HEK293 (cell line): ENCODE measurements at regions not wholly inside any gene's neighbourhood (a gene's known extent, or its start where the extent isn't known, plus 50 kb on each side); places are given as distances from the start of the nearest gene placed in this dataset.

Experiments used
- CTCF ChIA-PET: fragments of 350-600 bp; formaldehyde crosslinking; extraction: SDS; loops from one replicate; lab custom pipeline; 2021; ENCODE audit warnings: antibody characterized with exemption; lab: Yijun Ruan, JAX
- POLR2A ChIA-PET: fragments of 300-600 bp; formaldehyde crosslinking; extraction: SDS; loops from one replicate; lab custom pipeline; 2020; ENCODE audit warnings: antibody characterized with exemption, inconsistent platforms; lab: Yijun Ruan, JAX
- H3K27ac ChIP-seq: fragments of 200-500 bp; sonication (Bioruptor generic); 2 replicates; pipeline ENCODE4 v1.5.1; 2014; ENCODE audit warnings: low read depth, low read length, control low read depth, inconsistent platforms; ENCODE audit errors: extremely low read depth
- H3K36me3 ChIP-seq, 2 experiments: fragments of 200-500 bp in 1 of 2; sonication (Bioruptor generic) in 1 of 2; 1 replicate in 1 of 2; 2 replicates in 1 of 2; pipeline ENCODE4 v1.5.1; 2014 to 2017; ENCODE audit warnings: inconsistent platforms in 2 of 2, low read length in 2 of 2; ENCODE audit not compliant: control insufficient read depth in 2 of 2, insufficient read depth in 1 of 2
- H3K4me1 ChIP-seq: fragments of 200-500 bp; sonication (Bioruptor generic); 2 replicates; pipeline ENCODE4 v1.5.1; 2014; ENCODE audit warnings: mild to moderate bottlenecking, low read length, inconsistent platforms; ENCODE audit not compliant: control insufficient read depth, insufficient read depth
- H3K4me3 ChIP-seq: 2 replicates; pipeline ENCODE4 v1.5.1; 2011; ENCODE audit warnings: low read depth, mild to moderate bottlenecking, control low read depth, low read length, moderate library complexity
- H3K9me3 ChIP-seq: fragments of 200-500 bp; sonication (Bioruptor generic); 2 replicates; pipeline ENCODE4 v1.5.1; 2014; ENCODE audit warnings: low read depth, low read length, inconsistent platforms; ENCODE audit not compliant: control insufficient read depth, insufficient read depth
- GLIS2 ChIP-seq: fragments of 450-650 bp; formaldehyde crosslinking; IDR thresholded peaks from 2 replicates; pipeline ENCODE4 v1.5.1; 2016; ENCODE audit warnings: missing biosample characterization, missing genetic modification characterization
- KLF7 ChIP-seq: fragments of 450-650 bp; formaldehyde crosslinking; IDR thresholded peaks from 2 replicates; pipeline ENCODE4 v1.5.1; 2016; ENCODE audit warnings: missing biosample characterization, missing genetic modification characterization, borderline replicate concordance
- ZFP69B ChIP-seq: fragments of 450-650 bp; formaldehyde crosslinking; IDR thresholded peaks from 2 replicates; pipeline ENCODE4 v1.5.1; 2016; ENCODE audit warnings: missing biosample characterization, missing genetic modification characterization
- ZNF223 ChIP-seq: fragments of 450-650 bp; formaldehyde crosslinking; IDR thresholded peaks from 2 replicates; pipeline ENCODE4 v1.5.1; 2016; ENCODE audit warnings: missing biosample characterization, missing genetic modification characterization
- ZNF24 ChIP-seq: fragments of 450-650 bp; formaldehyde crosslinking; IDR thresholded peaks from 2 replicates; pipeline ENCODE4 v1.5.1; 2016; ENCODE audit warnings: missing biosample characterization, missing genetic modification characterization
- ZNF391 ChIP-seq: fragments of 450-650 bp; formaldehyde crosslinking; IDR thresholded peaks from 2 replicates; pipeline ENCODE4 v1.5.1; 2016; ENCODE audit warnings: low read depth, missing biosample characterization, missing genetic modification characterization, borderline replicate concordance
- ZNF521 ChIP-seq: fragments of 450-650 bp; formaldehyde crosslinking; IDR thresholded peaks from 2 replicates; pipeline ENCODE4 v1.5.1; 2017; ENCODE audit warnings: missing biosample characterization, mild to moderate bottlenecking, missing genetic modification characterization
- ZNF555 ChIP-seq: fragments of 450-650 bp; formaldehyde crosslinking; conservative IDR thresholded peaks from 2 replicates; pipeline ENCODE4 v1.5.1; 2017; ENCODE audit warnings: missing biosample characterization, mild to moderate bottlenecking, missing genetic modification characterization, inconsistent platforms
- ZNF791 ChIP-seq: fragments of 450-650 bp; formaldehyde crosslinking; IDR thresholded peaks from 2 replicates; pipeline ENCODE4 v1.5.1; 2016; ENCODE audit warnings: missing biosample characterization, missing genetic modification characterization
- ZSCAN16 ChIP-seq: fragments of 450-650 bp; formaldehyde crosslinking; IDR thresholded peaks from 2 replicates; pipeline ENCODE4 v1.5.1; 2016; ENCODE audit warnings: missing biosample characterization, missing genetic modification characterization
- ZSCAN23 ChIP-seq: fragments of 450-650 bp; formaldehyde crosslinking; IDR thresholded peaks from 2 replicates; pipeline ENCODE4 v1.5.1; 2016; ENCODE audit warnings: missing biosample characterization, missing genetic modification characterization
- TF ChIP-seq, protein P1 (sequence below): fragments of 450-650 bp; formaldehyde crosslinking; conservative IDR thresholded peaks from 2 replicates; pipeline ENCODE4 v1.5.1; 2016; ENCODE audit warnings: low read depth, missing biosample characterization, missing genetic modification characterization
- TF ChIP-seq, protein P2 (sequence below): fragments of 450-650 bp; formaldehyde crosslinking; IDR thresholded peaks from 2 replicates; pipeline ENCODE4 v1.5.1; 2016; ENCODE audit warnings: missing biosample characterization, missing genetic modification characterization
- TF ChIP-seq, protein P3 (sequence below): fragments of 450-650 bp; formaldehyde crosslinking; IDR thresholded peaks from 2 replicates; pipeline ENCODE4 v1.5.1; 2016; ENCODE audit warnings: missing biosample characterization, missing genetic modification characterization
- TF ChIP-seq, protein P4 (sequence below): fragments of 450-650 bp; formaldehyde crosslinking; IDR thresholded peaks from 2 replicates; pipeline ENCODE4 v1.5.1; 2016; ENCODE audit warnings: missing biosample characterization, missing genetic modification characterization

GRCh38 chr1:30607723-30608122 lies 115.7 kb downstream of the MATN1 start:
- Histone ChIP-seq H3K4me1 (no peaks in the 10 kb centered on the region), H3K9me3 (no peaks in the 10 kb centered on the region), H3K36me3 (no peaks in the 10 kb centered on the region), H3K4me3 (no peak overlapping the region), H3K27ac (no peak overlapping the region)
- CTCF ChIA-PET, result no interaction called here
- POLR2A ChIA-PET, result no interaction called here
- TF ChIP-seq, protein P1, sequence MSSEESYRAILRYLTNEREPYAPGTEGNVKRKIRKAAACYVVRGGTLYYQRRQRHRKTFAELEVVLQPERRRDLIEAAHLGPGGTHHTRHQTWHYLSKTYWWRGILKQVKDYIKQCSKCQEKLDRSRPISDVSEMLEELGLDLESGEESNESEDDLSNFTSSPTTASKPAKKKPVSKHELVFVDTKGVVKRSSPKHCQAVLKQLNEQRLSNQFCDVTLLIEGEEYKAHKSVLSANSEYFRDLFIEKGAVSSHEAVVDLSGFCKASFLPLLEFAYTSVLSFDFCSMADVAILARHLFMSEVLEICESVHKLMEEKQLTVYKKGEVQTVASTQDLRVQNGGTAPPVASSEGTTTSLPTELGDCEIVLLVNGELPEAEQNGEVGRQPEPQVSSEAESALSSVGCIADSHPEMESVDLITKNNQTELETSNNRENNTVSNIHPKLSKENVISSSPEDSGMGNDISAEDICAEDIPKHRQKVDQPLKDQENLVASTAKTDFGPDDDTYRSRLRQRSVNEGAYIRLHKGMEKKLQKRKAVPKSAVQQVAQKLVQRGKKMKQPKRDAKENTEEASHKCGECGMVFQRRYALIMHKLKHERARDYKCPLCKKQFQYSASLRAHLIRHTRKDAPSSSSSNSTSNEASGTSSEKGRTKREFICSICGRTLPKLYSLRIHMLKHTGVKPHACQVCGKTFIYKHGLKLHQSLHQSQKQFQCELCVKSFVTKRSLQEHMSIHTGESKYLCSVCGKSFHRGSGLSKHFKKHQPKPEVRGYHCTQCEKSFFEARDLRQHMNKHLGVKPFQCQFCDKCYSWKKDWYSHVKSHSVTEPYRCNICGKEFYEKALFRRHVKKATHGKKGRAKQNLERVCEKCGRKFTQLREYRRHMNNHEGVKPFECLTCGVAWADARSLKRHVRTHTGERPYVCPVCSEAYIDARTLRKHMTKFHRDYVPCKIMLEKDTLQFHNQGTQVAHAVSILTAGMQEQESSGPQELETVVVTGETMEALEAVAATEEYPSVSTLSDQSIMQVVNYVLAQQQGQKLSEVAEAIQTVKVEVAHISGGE (tag by site-specific recombination), result peak; percentile 79
- TF ChIP-seq, protein P2, sequence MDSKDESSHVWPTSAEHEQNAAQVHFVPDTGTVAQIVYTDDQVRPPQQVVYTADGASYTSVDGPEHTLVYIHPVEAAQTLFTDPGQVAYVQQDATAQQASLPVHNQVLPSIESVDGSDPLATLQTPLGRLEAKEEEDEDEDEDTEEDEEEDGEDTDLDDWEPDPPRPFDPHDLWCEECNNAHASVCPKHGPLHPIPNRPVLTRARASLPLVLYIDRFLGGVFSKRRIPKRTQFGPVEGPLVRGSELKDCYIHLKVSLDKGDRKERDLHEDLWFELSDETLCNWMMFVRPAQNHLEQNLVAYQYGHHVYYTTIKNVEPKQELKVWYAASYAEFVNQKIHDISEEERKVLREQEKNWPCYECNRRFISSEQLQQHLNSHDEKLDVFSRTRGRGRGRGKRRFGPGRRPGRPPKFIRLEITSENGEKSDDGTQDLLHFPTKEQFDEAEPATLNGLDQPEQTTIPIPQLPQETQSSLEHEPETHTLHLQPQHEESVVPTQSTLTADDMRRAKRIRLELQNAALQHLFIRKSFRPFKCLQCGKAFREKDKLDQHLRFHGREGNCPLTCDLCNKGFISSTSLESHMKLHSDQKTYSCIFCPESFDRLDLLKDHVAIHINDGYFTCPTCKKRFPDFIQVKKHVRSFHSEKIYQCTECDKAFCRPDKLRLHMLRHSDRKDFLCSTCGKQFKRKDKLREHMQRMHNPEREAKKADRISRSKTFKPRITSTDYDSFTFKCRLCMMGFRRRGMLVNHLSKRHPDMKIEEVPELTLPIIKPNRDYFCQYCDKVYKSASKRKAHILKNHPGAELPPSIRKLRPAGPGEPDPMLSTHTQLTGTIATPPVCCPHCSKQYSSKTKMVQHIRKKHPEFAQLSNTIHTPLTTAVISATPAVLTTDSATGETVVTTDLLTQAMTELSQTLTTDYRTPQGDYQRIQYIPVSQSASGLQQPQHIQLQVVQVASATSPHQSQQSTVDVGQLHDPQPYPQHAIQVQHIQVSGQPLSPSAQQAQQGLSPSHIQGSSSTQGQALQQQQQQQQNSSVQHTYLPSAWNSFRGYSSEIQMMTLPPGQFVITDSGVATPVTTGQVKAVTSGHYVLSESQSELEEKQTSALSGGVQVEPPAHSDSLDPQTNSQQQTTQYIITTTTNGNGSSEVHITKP (tag by site-specific recombination), result no peak
- TF ChIP-seq GLIS2 (tag by site-specific recombination), result no peak

DNA sequence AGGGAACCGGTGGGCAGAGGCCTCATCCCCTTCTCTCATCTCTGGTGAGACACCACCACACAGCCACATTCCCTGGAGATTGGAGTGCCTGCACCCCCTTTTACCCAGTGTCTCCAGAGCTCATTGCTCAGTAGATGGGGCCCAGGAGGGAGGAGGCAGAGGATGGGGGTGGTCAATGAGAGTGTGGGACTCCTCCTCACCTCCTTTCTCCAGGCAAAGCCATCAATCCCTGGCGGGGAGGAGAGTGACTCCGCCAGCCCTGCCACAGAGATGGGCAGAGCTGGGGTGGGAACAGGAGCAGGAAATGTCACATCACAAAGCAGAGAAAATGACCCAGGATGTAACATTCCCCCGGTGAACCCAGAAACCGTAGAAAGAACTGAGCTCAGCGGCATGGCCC lies 117.2 kb downstream of the MATN1 start:
- H3K4me3 ChIP-seq, result no peak overlapping the region
- H3K9me3 ChIP-seq, result no peaks in the 10 kb centered on the region
- no peaks in the 10 kb centered on the region for H3K4me1 ChIP-seq
- no peak for TF ChIP-seq ZNF791 (tag by site-specific recombination)
- TF ChIP-seq ZNF555 (tag by site-specific recombination), result no peak
- TF ChIP-seq ZNF391, result no peak
- no peak for TF ChIP-seq KLF7 (tag by site-specific recombination)
- TF ChIP-seq ZFP69B, result no peak
- TF ChIP-seq ZSCAN23, result no peak
- TF ChIP-seq, protein P3, sequence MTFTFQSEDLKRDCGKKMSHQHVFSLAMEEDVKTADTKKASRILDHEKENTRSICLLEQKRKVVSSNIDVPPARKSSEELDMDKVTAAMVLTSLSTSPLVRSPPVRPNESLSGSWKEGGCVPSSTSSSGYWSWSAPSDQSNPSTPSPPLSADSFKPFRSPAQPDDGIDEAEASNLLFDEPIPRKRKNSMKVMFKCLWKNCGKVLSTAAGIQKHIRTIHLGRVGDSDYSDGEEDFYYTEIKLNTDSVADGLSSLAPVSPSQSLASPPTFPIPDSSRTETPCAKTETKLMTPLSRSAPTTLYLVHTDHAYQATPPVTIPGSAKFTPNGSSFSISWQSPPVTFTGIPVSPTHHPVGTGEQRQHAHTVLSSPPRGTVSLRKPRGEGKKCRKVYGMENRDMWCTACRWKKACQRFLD, result no peak
- TF ChIP-seq ZNF521, result no peak
- POLR2A ChIA-PET, result no interaction called here
- no peak overlapping the region for H3K27ac ChIP-seq
- no peaks in the 10 kb centered on the region for H3K36me3 ChIP-seq
- CTCF ChIA-PET, result interaction anchor here (0.6 to 1.1 kb wide), 2 partner anchors 10 to 226 kb away, joined by 3 to 4 read pairs; no protein-coding TSS in a partner anchor

- POLR2A ChIA-PET, result no interaction called here
- H3K27ac ChIP-seq, result no peak overlapping the region
- no peaks in the 10 kb centered on the region for H3K4me1 ChIP-seq
- no peak for TF ChIP-seq ZNF24 (tag by site-specific recombination)
- TF ChIP-seq, protein P4, sequence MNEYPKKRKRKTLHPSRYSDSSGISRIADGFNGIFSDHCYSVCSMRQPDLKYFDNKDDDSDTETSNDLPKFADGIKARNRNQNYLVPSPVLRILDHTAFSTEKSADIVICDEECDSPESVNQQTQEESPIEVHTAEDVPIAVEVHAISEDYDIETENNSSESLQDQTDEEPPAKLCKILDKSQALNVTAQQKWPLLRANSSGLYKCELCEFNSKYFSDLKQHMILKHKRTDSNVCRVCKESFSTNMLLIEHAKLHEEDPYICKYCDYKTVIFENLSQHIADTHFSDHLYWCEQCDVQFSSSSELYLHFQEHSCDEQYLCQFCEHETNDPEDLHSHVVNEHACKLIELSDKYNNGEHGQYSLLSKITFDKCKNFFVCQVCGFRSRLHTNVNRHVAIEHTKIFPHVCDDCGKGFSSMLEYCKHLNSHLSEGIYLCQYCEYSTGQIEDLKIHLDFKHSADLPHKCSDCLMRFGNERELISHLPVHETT (tag by site-specific recombination), result no peak
- no peak for TF ChIP-seq ZNF223 (tag by site-specific recombination)
- TF ChIP-seq ZSCAN23, result no peak
- TF ChIP-seq ZNF391, result no peak
- no peak for TF ChIP-seq ZSCAN16 (tag by site-specific recombination)
- no peak overlapping the region for H3K4me3 ChIP-seq
- no peaks in the 10 kb centered on the region for H3K36me3 ChIP-seq
- CTCF ChIA-PET, result interaction anchor here (1.1 kb wide), 1 partner anchor 225 kb away, joined by 3 read pairs; no protein-coding TSS in a partner anchor
- no peaks in the 10 kb centered on the region for H3K9me3 ChIP-seq
Measured at GRCh38 chr1:30605441-30605920, 117.9 kb downstream of the MATN1 start.
